ENCODE measurements at regions not wholly inside any gene's neighbourhood (a gene's known extent, or its start where the extent isn't known, plus 50 kb on each side); places are given as distances from the start of the nearest gene placed in this dataset.

- TF ChIP-seq EZH2 (IDR thresholded peaks at IDR 0.05; ENCODE audit: borderline replicate concordance, insufficient read depth, low read length, poor library complexity, severe bottlenecking): no peak
- peak; percentile 68 for TF ChIP-seq EP300 (conservative IDR thresholded peaks at IDR 0.05; ENCODE audit: poor library complexity, severe bottlenecking)
- no peak for TF ChIP-seq POLR2AphosphoS5 (IDR thresholded peaks at IDR 0.05)
- TF ChIP-seq CTCF (IDR thresholded peaks at IDR 0.05; ENCODE audit: poor library complexity, severe bottlenecking): no peak
- no peak for TF ChIP-seq TAF1 (IDR thresholded peaks at IDR 0.05; ENCODE audit: low read depth)
- TF ChIP-seq SMC3 (conservative IDR thresholded peaks at IDR 0.05; ENCODE audit: poor library complexity): no peak
- TF ChIP-seq REST (IDR thresholded peaks at IDR 0.05; ENCODE audit: borderline replicate concordance): no peak
- no peak for TF ChIP-seq RAD21 (conservative IDR thresholded peaks at IDR 0.05)
Measured at GRCh38 chr1:208917281-208917680, 666.2 kb upstream of the CAMK1G start.
